C4-2B (cell line): ENCODE measurements at regions not wholly inside any gene's neighbourhood (a gene's known extent, or its start where the extent isn't known, plus 50 kb on each side); places are given as distances from the start of the nearest gene placed in this dataset.

Experiments
- CTCF ChIP-seq: fragments of 450-650 bp; conservative IDR thresholded peaks from 2 replicates; pipeline ENCODE4 v1.5.1; 2017; ENCODE audit warnings: mild to moderate bottlenecking
- ZFX ChIP-seq: fragments of 450-650 bp; IDR thresholded peaks from 2 replicates; pipeline ENCODE4 v1.6.1; 2017

- no peak for TF ChIP-seq CTCF
- TF ChIP-seq ZFX = no peak
Observed at GRCh38 chr4:37160653-37161052, 83.9 kb upstream of the NWD2 start.
